Breast epithelium (tissue), 3 donors: ENCODE measurements at regions not wholly inside any gene's neighbourhood (a gene's known extent, or its start where the extent isn't known, plus 50 kb on each side); places are given as distances from the start of the nearest gene placed in this dataset.

Experiments
- POLR2A ChIP-seq: fragments of 450-650 bp; IDR thresholded peaks from one replicate; pipeline ENCODE4 v1.6.1; 2016; ENCODE audit warnings: antibody characterized with exemption, mild to moderate bottlenecking, moderate library complexity
- POLR2AphosphoS5 ChIP-seq, 3 donors: sonication (generic); formaldehyde crosslinking; IDR thresholded peaks; one replicate each; pipeline ENCODE4 v1.6.1; 2017; ENCODE audit warnings: antibody characterized with exemption in 3 of 3
- TF ChIP-seq, protein P1 (sequence below), 3 donors: fragments of 450-650 bp; IDR thresholded peaks; one replicate each; pipeline ENCODE4 v1.5.1; 2016 to 2017; ENCODE audit warnings: antibody characterized with exemption in 3 of 3, mild to moderate bottlenecking in 3 of 3, moderate library complexity in 3 of 3

DNA sequence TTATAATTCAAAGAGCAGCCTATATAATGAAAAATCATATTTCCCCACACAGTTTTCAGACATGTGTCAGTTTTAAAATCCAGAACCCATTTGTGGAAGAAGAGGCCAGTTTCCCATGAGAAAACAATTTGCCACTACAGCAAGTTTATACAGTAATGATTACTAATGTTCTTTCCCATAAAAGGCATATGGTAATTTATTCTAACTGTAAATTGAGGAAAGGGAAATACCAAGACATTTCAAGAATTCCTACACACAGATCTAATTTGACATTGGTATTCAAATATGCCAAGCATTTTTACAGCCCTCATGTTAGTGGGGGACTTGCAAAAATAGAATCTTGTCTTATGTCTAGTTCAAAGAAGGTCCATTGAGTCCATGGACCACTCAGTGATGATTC is 1368.6 kb downstream of the FSTL5 start:
- TF ChIP-seq, protein P1, sequence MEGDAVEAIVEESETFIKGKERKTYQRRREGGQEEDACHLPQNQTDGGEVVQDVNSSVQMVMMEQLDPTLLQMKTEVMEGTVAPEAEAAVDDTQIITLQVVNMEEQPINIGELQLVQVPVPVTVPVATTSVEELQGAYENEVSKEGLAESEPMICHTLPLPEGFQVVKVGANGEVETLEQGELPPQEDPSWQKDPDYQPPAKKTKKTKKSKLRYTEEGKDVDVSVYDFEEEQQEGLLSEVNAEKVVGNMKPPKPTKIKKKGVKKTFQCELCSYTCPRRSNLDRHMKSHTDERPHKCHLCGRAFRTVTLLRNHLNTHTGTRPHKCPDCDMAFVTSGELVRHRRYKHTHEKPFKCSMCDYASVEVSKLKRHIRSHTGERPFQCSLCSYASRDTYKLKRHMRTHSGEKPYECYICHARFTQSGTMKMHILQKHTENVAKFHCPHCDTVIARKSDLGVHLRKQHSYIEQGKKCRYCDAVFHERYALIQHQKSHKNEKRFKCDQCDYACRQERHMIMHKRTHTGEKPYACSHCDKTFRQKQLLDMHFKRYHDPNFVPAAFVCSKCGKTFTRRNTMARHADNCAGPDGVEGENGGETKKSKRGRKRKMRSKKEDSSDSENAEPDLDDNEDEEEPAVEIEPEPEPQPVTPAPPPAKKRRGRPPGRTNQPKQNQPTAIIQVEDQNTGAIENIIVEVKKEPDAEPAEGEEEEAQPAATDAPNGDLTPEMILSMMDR (IDR thresholded peaks at IDR 0.05) = no peak
- TF ChIP-seq POLR2AphosphoS5 (IDR thresholded peaks at IDR 0.05) = no peak
- TF ChIP-seq POLR2A = no peak
